SH-SY5Y (cell line): ENCODE measurements at regions not wholly inside any gene's neighbourhood (a gene's known extent, or its start where the extent isn't known, plus 50 kb on each side); places are given as distances from the start of the nearest gene placed in this dataset.

Experiments used
- GATA2 ChIP-seq: IDR thresholded peaks from 2 replicates; pipeline ENCODE4 v1.6.1; 2011; ENCODE audit warnings: mild to moderate bottlenecking, low read depth, low read length
- GATA3 ChIP-seq: IDR thresholded peaks from 2 replicates; pipeline ENCODE4 v1.6.1; 2011; ENCODE audit warnings: low read depth, mild to moderate bottlenecking, low read length, moderate library complexity

DNA sequence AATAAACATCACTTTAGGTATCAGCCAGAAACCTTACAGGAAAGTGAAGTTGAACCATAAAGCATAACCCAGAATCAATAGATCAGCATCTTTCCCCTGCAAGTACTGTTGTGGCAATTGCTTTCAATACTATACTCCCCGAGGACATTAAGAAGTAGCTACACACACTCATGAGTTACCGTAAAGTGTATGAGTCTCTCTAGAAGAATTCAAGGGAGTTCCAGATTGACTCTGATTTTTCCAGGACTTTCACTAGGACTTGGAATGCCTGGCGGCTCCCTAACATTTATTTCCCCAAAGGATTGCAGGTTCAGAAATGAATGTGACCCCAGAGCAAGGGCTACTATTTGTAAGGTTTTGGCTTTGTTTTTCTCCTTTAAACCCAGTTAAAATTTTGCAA, 465.4 kb upstream of the MDGA2 start:
- TF ChIP-seq GATA2 (no peak), GATA3 (no peak)
